NCI-H524 treated with DMSO at 0.1 percent for 48 hours (cell line): ENCODE measurements at regions not wholly inside any gene's neighbourhood (a gene's known extent, or its start where the extent isn't known, plus 50 kb on each side); places are given as distances from the start of the nearest gene placed in this dataset.
"Not testable (repeated sequence)": the region's sequence is repeated elsewhere in the genome, so short reads cannot be mapped to it uniquely, and the experiment has no call there.

ENCODE experiments used
- DNase-seq: peaks from one replicate; lab custom pipeline; 2025; lab: John Stamatoyannopoulos, UW

DNA sequence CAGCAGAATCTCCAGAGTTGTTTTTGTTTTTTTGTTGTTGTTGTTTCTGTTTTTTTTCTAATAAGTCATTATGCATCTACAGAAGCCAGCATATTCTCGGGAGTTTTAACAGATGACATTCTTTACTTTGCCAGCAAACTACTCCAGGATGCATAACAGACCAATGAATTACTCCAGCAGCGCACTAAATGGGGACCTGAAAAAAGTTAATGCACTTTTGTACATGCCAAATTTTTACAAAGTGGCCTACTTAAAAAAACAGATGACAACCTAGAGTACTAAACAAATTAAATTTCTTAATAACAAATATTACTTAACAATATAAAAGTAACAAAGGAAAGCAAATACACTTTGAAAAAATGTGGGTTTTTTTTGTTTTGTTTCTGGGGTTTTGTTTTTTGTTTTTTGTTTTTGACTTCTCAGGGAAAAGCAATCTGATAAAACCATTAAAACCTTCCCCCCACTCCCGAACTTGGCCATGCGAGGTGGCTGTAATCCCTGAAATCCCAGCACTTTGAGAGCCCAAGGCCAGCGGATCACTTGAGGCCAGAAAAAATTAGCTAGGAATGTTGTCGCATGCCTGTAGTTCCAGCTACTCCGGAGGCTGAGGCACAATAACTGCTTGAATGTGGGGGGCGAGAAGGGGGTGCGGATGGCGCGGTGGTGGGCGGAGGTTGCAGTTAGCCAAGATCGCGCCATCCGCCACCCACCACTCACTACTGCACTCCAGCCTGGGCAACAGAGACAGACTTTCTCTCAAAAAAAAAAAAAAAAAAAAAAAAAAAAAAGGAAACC lies 352.4 kb downstream of the CETN3 start:
- DNase-seq: no peak

DNA sequence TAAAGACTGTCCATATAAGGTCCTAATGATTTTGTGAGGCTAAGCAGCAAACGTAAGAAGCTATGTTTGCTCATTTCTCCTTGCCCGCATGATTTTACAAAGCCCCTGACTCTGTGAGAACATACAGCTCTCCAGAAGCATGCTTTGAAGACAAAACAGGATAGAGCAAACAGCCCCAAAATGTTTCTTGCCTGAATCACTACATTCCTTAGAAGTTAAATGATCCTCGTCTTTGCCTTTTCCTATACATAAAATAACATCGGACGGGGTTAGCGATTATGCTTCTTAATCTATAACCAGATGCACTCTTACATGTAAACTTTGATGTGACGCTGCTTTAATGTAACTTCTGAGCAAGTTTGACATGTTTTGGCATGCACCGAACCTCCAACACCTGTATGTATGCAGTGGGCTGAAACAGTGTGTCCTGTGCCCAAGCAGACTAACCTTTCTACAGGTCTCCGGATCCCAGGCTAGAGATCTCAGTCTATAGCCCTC lies 353.7 kb downstream of the CETN3 start:
- no peak for DNase-seq

- DNase-seq: no peak
Observed at GRCh38 chr5:90054612-90055011, 354.9 kb downstream of the CETN3 start.

- no peak for DNase-seq
Observed at GRCh38 chr5:90051756-90052155, 357.8 kb downstream of the CETN3 start.

DNA sequence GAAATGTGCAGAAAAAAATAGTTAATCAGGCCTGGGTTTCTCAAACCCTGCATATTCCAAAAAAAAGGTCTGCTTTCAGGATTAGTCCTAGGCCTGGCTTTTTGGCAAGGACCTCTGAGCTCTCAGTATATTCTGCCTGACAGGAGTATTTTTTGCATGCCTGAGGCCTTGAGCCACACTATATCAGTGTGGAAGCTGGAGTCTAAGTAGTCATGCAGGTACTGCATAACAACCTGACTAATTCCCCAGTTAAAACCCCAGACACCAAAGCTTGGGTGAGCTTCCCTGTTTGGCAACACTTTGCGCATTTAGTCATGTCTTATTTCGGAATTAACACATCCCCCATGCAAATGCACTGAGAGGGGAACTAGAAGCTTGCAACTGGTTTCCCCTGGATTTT lies 359.5 kb downstream of the CETN3 start:
- DNase-seq: no peak

DNA sequence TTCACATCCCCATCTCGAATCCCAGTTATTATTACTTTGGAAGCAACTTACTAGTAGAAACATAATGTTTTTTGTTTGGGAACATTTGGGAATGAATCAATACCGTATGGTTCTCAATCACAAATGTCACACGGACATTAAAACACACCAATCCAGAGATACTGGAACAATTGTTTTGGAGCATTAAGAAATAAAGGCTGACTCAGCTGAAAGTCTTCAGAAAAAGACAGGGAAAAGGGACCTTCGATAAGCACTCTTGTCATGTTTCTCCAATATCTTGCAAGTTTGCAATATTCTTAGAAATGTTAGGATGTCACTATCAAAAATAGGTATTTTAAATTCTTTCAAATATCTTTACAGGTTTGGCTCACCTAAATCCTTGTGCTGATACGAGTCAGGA lies 362.4 kb downstream of the CETN3 start:
- no peak for DNase-seq

- not testable (repeated sequence) for DNase-seq
Observed at GRCh38 chr5:90040082-90040481, 369.5 kb downstream of the CETN3 start.

DNA sequence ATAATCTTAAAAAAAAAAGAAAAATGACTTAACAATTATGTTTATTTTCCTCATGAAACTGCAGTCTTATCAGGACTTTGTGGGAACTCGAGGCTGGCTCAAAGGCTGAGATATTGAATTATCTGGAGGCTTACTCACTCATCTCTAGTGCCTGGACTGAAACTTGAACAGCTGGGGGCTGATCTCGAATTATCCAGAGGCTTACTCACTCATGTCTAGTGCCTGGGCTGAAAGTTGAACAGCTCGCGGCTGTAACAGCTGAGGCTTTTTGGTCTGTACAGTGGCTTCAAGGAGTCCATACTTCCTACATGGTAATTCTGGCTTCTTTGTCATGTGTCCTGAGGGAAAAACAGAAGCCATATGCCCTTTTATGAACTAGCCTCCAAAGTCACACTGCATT lies 371.9 kb downstream of the CETN3 start:
- DNase-seq: no peak

DNA sequence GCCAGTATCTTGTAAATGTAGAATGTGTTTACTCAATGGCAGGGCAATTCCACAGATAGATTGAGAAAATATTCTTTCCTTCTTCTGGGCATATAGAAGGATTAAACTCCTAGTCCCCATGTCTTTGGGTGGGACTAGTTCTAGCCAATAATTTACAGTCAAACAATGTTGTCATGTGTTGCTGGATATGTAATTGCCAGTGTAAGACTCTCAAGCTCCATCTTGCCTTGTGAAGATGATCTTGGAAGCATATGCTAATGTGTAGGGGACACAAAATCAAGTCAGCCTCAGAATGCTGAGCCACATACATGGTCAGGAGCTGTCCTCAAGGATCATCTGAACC lies 386.9 kb downstream of the CETN3 start:
- DNase-seq: no peak

DNA sequence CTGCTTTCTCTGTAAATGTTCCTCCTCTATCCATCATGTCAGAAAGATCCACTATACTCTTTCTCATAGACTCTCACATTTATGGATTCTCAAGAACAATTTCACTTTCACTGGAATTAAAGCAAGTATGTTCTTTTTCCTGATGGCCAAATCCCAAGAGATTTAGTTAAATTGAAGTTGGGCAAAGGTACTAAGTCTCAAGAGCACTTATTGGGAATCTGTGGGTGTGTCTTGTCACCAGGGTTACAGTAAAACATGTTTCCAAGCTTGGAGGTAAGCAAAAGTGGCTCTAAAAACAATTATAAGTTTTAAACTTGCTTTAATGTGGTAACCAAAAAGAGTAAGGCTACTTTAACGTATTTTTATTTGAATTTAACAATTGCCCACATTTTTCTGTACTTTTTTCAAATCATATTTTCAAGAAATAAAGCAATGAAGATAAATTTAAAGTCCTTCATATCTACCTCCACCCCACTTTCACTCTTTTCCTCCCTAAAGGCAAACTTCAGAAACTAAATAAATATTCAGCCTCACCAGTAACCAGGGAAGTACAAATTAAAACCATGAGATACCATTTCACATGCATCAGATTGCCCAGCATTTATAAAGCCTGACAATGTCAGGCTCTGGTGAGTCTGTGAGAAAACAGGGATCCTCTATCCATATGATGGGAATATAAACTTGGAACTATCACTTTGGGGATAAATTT lies 387.4 kb downstream of the CETN3 start:
- DNase-seq: no peak

GRCh38 chr5:90020575-90021538 lies 388.7 kb downstream of the CETN3 start:
- no peak for DNase-seq

DNA sequence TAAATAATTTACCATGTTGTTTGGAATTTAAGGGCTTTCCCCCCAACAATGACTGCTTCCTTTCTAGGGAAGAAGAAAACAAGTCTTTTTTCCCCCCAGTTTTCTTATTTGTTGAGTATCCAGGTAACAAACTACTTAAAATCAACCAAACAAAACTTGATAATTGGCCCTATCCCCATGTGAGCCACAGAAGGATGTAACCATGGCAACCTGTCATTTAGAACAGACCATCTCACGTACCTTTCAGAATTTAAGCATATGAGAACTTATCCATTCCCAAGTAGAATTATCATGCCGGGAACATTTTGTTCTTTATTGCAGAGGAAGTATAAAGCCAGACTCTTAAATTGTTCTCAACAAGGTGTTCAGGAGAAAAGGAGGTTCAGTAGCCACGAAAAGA lies 392.3 kb downstream of the CETN3 start:
- DNase-seq: no peak

GRCh38 chr5:90015584-90016018 lies 394.0 kb downstream of the CETN3 start:
- DNase-seq: no peak

DNA sequence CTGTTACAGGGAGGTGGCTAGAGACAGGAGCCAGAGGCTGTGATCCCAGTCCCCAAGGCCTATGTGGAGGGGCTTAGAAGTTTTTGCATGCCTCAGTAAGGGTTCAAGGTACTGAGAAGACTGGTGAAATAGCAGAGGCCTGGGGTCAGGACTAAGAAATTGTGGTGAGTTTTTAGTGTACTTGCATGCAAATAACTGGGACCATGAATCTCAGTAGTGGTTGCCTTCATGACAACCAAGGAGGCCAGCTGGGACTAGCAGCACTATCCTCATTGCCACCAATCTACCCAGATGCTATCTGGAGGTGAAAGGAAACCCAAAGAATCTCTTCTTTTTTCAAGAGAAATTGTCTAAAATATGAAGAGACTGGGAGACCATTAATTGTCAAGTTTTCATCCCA lies 395.1 kb downstream of the CETN3 start:
- DNase-seq: no peak

- DNase-seq: no peak
Observed at GRCh38 chr5:90000351-90000750, 409.2 kb downstream of the CETN3 start.

DNA sequence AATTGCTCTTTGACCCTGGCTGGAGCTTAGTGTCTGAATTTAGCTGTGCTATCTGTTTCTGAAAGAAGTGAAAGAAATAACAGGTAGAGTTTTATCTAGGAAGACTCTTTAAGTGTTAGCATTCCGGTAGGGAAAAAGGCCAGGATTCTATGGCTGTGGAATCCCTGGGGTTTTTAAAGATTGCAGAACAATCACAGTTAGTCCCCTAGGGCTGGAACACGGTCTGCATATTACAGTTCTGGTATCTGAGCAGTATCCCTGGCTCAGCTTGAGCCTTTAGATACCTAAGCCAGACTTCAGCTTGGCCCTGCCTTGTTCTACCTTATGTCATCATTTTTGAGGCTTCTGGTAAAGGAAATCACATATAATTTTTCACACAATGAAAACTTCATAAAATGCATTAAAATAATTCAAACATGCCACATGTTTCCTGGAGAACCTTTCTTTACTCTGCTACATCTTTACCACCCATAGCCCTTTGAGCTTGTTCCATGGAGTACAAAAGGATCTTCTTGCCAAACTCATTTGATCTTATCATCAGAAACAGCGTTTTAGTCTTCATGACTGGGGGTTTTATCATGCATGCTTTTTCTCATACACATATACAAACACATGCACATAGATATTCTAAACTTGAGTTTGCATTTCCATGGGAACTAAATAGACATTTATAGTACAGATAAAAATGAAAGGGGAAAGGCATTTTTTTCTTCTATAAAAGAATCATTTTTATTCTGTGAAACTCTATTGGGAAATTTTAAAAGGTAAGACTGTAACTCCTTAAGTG lies 410.8 kb downstream of the CETN3 start:
- DNase-seq: no peak

- DNase-seq: no peak
Observed at GRCh38 chr5:89996890-89997289, 412.7 kb downstream of the CETN3 start.

DNA sequence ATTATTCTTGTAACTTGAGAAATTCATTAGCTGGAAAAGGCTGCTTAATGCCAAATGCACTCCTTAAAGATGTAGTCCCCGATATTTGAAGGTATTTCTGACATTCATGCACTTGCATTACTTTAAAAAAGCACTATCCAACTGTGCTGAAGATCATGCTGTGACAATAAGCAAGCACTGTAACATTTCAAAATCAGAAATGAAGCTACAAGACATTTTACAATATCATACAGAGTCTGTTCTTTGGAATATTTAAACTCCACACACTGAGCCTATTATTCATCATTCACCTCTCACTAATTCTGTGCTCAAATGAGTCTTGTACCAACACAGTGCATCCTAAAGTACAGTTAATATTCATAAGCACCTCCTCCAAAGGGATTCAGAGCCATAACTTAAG lies 413.2 kb downstream of the CETN3 start:
- no peak for DNase-seq

GRCh38 chr5:89994266-89994665 lies 415.3 kb downstream of the CETN3 start:
- DNase-seq: no peak

DNA sequence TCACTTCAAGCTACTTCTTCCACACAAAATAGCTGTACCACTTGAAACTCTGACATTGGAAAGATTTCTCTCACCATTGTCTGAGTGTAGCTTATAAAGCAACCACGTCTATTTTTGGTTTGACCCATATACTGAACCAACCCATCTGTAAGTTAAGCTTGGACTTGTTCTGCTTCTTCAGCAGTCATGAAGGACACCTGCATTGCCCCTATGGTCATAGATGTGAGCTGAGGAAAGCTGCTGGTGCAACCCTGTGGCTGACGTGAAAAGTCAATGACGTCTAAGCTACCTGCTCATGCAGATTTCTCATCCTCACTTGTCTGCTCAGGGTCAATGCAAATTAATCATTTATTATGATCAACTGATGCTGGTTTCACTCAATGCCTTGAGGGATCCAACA lies 417.4 kb downstream of the CETN3 start:
- DNase-seq: no peak

GRCh38 chr5:89991592-89991991 lies 418.0 kb downstream of the CETN3 start:
- no peak for DNase-seq

- DNase-seq: no peak
Observed at GRCh38 chr5:89989776-89990175, 419.8 kb downstream of the CETN3 start.
